ENCODE measurements at regions not wholly inside any gene's neighbourhood (a gene's known extent, or its start where the extent isn't known, plus 50 kb on each side); places are given as distances from the start of the nearest gene placed in this dataset.

DNA sequence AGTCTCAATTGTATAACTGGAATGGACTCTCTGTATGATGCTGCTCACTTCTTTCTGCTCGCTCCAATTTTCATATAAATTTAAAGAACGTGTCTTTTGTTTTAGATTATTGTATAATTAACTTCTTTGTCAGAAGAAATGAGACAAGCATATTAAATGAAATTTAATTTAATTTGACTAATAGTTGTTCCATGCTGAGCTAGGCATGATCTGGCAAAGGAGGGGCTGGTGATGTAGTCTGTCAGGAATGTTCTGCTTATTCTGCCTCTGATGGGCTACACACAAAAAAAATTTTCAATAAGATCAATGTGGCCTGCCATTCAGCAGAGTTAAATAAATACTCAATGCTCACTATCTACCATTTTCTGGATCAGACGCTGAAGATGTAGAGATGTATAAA is 208.4 kb upstream of the CD96 start:
- TF ChIP-seq POLR2A (IDR thresholded peaks at IDR 0.05): no peak
- TF ChIP-seq CTCF (IDR thresholded peaks at IDR 0.05): no peak
